ENCODE measurements at regions not wholly inside any gene's neighbourhood (a gene's known extent, or its start where the extent isn't known, plus 50 kb on each side); places are given as distances from the start of the nearest gene placed in this dataset.

DNA sequence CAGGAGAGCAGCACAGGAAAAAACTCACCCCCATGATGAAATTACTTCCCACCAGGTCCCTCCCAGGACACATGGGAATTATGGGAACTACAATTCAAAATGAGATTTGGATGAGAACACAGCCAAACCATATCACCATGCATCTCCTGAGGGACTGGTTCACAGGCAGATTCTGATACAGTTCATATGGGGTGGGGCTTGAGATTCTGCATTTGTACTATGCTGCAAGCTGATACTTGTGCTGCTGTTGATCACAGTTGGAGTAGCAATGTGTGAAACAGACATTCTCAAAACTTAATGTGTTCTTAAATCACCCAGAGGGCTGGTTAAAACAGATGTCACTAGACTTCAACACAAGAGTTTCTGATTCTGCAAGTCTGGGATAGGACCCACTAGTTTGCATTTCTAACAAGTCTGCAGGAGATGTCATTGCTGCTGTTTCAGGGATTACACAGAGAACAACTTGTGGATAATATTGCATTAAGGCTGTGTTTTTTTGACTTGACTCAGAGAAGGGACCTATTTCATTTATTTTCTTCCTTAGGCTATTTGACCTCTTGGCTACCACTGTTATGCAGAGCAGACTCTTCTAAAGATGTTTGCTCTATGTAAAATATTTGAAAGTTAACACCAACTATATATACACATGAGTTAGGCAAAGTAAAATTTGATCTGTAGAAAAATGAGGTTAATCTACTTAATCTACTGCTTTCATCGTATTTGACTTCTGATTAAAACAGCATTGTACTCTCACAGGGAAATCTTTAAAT lies 194.2 kb upstream of the CNTN3 start:
- TF ChIP-seq, protein P1, sequence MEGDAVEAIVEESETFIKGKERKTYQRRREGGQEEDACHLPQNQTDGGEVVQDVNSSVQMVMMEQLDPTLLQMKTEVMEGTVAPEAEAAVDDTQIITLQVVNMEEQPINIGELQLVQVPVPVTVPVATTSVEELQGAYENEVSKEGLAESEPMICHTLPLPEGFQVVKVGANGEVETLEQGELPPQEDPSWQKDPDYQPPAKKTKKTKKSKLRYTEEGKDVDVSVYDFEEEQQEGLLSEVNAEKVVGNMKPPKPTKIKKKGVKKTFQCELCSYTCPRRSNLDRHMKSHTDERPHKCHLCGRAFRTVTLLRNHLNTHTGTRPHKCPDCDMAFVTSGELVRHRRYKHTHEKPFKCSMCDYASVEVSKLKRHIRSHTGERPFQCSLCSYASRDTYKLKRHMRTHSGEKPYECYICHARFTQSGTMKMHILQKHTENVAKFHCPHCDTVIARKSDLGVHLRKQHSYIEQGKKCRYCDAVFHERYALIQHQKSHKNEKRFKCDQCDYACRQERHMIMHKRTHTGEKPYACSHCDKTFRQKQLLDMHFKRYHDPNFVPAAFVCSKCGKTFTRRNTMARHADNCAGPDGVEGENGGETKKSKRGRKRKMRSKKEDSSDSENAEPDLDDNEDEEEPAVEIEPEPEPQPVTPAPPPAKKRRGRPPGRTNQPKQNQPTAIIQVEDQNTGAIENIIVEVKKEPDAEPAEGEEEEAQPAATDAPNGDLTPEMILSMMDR (IDR thresholded peaks at IDR 0.05; ENCODE audit: insufficient read depth, missing control alignments), result no peak
- DNase-seq (ENCODE audit: insufficient read length, low spot score) (no peak), FAIRE-seq (no peak)

GRCh38 chr3:74801924-74802323 lies 187.5 kb upstream of the CNTN3 start:
- DNase-seq (ENCODE audit: insufficient read length, low spot score), result no peak
- FAIRE-seq, result no peak
- TF ChIP-seq, protein P1 (IDR thresholded peaks at IDR 0.05; ENCODE audit: insufficient read depth, missing control alignments), result no peak

GRCh38 chr3:74789111-74789510 lies 174.7 kb upstream of the CNTN3 start:
- DNase-seq (ENCODE audit: insufficient read length, low spot score) (no peak), FAIRE-seq (no peak)
- TF ChIP-seq, protein P1 (IDR thresholded peaks at IDR 0.05; ENCODE audit: insufficient read depth, missing control alignments), result no peak

- DNase-seq (ENCODE audit: insufficient read length, low spot score) (no peak), FAIRE-seq (peak; percentile 51)
- TF ChIP-seq, protein P1 (IDR thresholded peaks at IDR 0.05; ENCODE audit: insufficient read depth, missing control alignments), result no peak
Measured at GRCh38 chr3:74787011-74787410, 172.6 kb upstream of the CNTN3 start.

- FAIRE-seq, result no peak
- TF ChIP-seq, protein P1 (IDR thresholded peaks at IDR 0.05; ENCODE audit: insufficient read depth, missing control alignments), result no peak
- no peak for DNase-seq (ENCODE audit: insufficient read length, low spot score)
Measured at GRCh38 chr3:74771401-74771800, 156.9 kb upstream of the CNTN3 start.

GRCh38 chr3:74768010-74768409 lies 153.6 kb upstream of the CNTN3 start:
- no peak for DNase-seq (ENCODE audit: insufficient read length, low spot score)
- no peak for FAIRE-seq
- TF ChIP-seq, protein P1 (IDR thresholded peaks at IDR 0.05; ENCODE audit: insufficient read depth, missing control alignments), result no peak

- TF ChIP-seq, protein P1 (IDR thresholded peaks at IDR 0.05; ENCODE audit: insufficient read depth, missing control alignments), result no peak
- DNase-seq (ENCODE audit: insufficient read length, low spot score) (no peak), FAIRE-seq (peak; percentile 25)
Measured at GRCh38 chr3:74766405-74766804, 151.9 kb upstream of the CNTN3 start.

Measured in D721Med (cell line).